Loucy (cell line): ENCODE measurements at regions not wholly inside any gene's neighbourhood (a gene's known extent, or its start where the extent isn't known, plus 50 kb on each side); places are given as distances from the start of the nearest gene placed in this dataset.

Source experiments
- H2AFZ ChIP-seq: fragments of 200-600 bp; sonication (generic); 2 replicates; pipeline ENCODE4 v1.6.0; 2016; ENCODE audit warnings: antibody characterized with exemption, mild to moderate bottlenecking, low read length, moderate library complexity
- H3F3A ChIP-seq: fragments of 200-600 bp; 2 replicates; pipeline ENCODE4 v1.6.0; 2016; ENCODE audit warnings: antibody characterized with exemption, low read depth, mild to moderate bottlenecking
- H3K27me3 ChIP-seq: fragments of 200-600 bp; sonication (generic); 2 replicates; pipeline ENCODE4 v1.6.1; 2014; ENCODE audit warnings: low read length, mild to moderate bottlenecking; ENCODE audit not compliant: insufficient read depth, poor library complexity, severe bottlenecking
- H3K36me3 ChIP-seq: fragments of 200-600 bp; sonication (generic); 2 replicates; pipeline ENCODE4 v1.6.1; 2016; ENCODE audit warnings: low read length; ENCODE audit not compliant: insufficient read depth
- H3K4me1 ChIP-seq: fragments of 200-600 bp; sonication (generic); 2 replicates; pipeline ENCODE4 v1.5.1; 2014; ENCODE audit warnings: low read length, mild to moderate bottlenecking; ENCODE audit not compliant: insufficient read depth, poor library complexity, severe bottlenecking
- H3K4me2 ChIP-seq: fragments of 200-600 bp; sonication (generic); 2 replicates; pipeline ENCODE4 v1.6.0; 2014; ENCODE audit warnings: antibody characterized with exemption, low read length, low read depth, mild to moderate bottlenecking; ENCODE audit not compliant: poor library complexity, severe bottlenecking
- H3K4me3 ChIP-seq: fragments of 200-600 bp; sonication (generic); 2 replicates; pipeline ENCODE4 v1.5.1; 2014; ENCODE audit warnings: low read length, mild to moderate bottlenecking, mixed read lengths; ENCODE audit not compliant: poor library complexity, severe bottlenecking
- H3K79me2 ChIP-seq: fragments of 200-600 bp; sonication (generic); 2 replicates; pipeline ENCODE4 v1.6.1; 2014; ENCODE audit warnings: low read length; ENCODE audit not compliant: insufficient read depth
- H3K9ac ChIP-seq: fragments of 200-600 bp; sonication (generic); 2 replicates; pipeline ENCODE4 v1.6.0; 2014; ENCODE audit warnings: mild to moderate bottlenecking, low read depth, low read length, moderate library complexity; ENCODE audit not compliant: poor library complexity, severe bottlenecking
- H3K9me2 ChIP-seq: fragments of 200-600 bp; sonication (generic); replicated peaks from 2 replicates; pipeline ENCODE4 v1.6.1; 2016; ENCODE audit warnings: low read depth, low read length, mixed read lengths
- H3K9me3 ChIP-seq: fragments of 200-600 bp; sonication (generic); 2 replicates; pipeline ENCODE4 v1.6.1; 2014; ENCODE audit warnings: mild to moderate bottlenecking, antibody characterized with exemption, low read length, low read depth; ENCODE audit not compliant: insufficient read depth
- H4K20me1 ChIP-seq: fragments of 200-600 bp; sonication (generic); 2 replicates; pipeline ENCODE4 v1.6.0; 2014; ENCODE audit warnings: antibody characterized with exemption, low read length, mild to moderate bottlenecking; ENCODE audit not compliant: insufficient read depth, poor library complexity, severe bottlenecking
- CTCF ChIP-seq: fragments of 200-600 bp; sonication (generic); conservative IDR thresholded peaks from 2 replicates; pipeline ENCODE4 v1.5.1; 2014; ENCODE audit warnings: mild to moderate bottlenecking, antibody characterized with exemption, low read length
- EZH2phosphoT487 ChIP-seq: fragments of 200-600 bp; IDR thresholded peaks from 2 replicates; pipeline ENCODE4 v1.6.1; 2018; ENCODE audit warnings: antibody characterized with exemption, mild to moderate bottlenecking, moderate library complexity, borderline replicate concordance

DNA sequence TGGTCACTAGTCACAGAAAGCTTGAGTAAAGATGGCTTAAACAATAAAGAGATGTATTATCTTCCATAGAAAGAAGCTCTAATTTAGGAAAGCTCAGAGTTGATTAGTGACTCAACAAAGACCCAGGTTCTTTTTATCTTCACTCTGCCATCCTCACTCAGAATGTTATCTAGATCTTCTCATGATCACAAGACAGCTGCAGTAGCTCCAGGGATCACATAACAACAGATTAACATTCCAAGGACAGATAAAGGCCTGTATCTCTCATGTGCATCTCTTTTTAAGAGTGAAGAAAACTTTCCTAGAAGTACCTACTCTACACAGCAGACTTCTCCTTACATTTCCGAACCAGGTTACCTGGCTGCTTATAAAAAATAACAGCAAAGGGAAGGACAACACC is 368.7 kb upstream of the PROX1 start:
- no peaks in the 10 kb centered on the region for H3K79me2 ChIP-seq
- H2AFZ ChIP-seq: no peak overlapping the region
- no peak overlapping the region for H3K4me2 ChIP-seq
- TF ChIP-seq EZH2phosphoT487: no peak
- TF ChIP-seq CTCF: no peak
- no peaks in the 10 kb centered on the region for H3F3A ChIP-seq
- H3K4me1 ChIP-seq: no peaks in the 10 kb centered on the region
- no peaks in the 10 kb centered on the region for H3K9me3 ChIP-seq
- no peaks in the 10 kb centered on the region for H4K20me1 ChIP-seq
- H3K4me3 ChIP-seq: no peak overlapping the region
- no peaks in the 10 kb centered on the region for H3K36me3 ChIP-seq
- no peaks in the 10 kb centered on the region for H3K27me3 ChIP-seq
- no peak overlapping the region for H3K9ac ChIP-seq
- no peaks in the 10 kb centered on the region for H3K9me2 ChIP-seq

- Histone ChIP-seq H3F3A (no peaks in the 10 kb centered on the region), H3K4me3 (no peak overlapping the region), H3K9me3 (no peaks in the 10 kb centered on the region), H4K20me1 (no peaks in the 10 kb centered on the region), H3K79me2 (no peaks in the 10 kb centered on the region), H3K4me1 (no peaks in the 10 kb centered on the region), H3K4me2 (no peak overlapping the region), H3K9me2 (no peaks in the 10 kb centered on the region), H3K36me3 (no peaks in the 10 kb centered on the region), H3K27me3 (no peaks in the 10 kb centered on the region), H3K9ac (no peak overlapping the region), H2AFZ (no peak overlapping the region)
- TF ChIP-seq EZH2phosphoT487 (no peak), CTCF (no peak)
These were observed 366.7 kb upstream of the PROX1 start for GRCh38 chr1:213621077-213621476.

- no peaks in the 10 kb centered on the region for H3K79me2 ChIP-seq
- H3K9ac ChIP-seq: no peak overlapping the region
- no peak for TF ChIP-seq EZH2phosphoT487
- TF ChIP-seq CTCF: no peak
- no peaks in the 10 kb centered on the region for H3F3A ChIP-seq
- H4K20me1 ChIP-seq: no peaks in the 10 kb centered on the region
- H3K4me2 ChIP-seq: no peak overlapping the region
- no peak overlapping the region for H2AFZ ChIP-seq
- no peaks in the 10 kb centered on the region for H3K9me2 ChIP-seq
- H3K36me3 ChIP-seq: no peaks in the 10 kb centered on the region
- H3K4me1 ChIP-seq: no peaks in the 10 kb centered on the region
- H3K9me3 ChIP-seq: no peaks in the 10 kb centered on the region
- H3K27me3 ChIP-seq: no peaks in the 10 kb centered on the region
- H3K4me3 ChIP-seq: no peak overlapping the region
These were observed 365.3 kb upstream of the PROX1 start for GRCh38 chr1:213622365-213623063.
